Inflammatory macrophage treated with lipopolysaccharide for 1 hour (primary cell): ENCODE measurements at regions not wholly inside any gene's neighbourhood (a gene's known extent, or its start where the extent isn't known, plus 50 kb on each side); places are given as distances from the start of the nearest gene placed in this dataset.

Experiments used
- DNase-seq, 2 donors: peaks; one replicate each; pipeline ENCODE4 v3.0.0-alpha.2; 2020 to 2022

GRCh38 chr4:151831526-151831925 lies 70.7 kb upstream of the GATB start:
- DNase-seq = no peak

DNA sequence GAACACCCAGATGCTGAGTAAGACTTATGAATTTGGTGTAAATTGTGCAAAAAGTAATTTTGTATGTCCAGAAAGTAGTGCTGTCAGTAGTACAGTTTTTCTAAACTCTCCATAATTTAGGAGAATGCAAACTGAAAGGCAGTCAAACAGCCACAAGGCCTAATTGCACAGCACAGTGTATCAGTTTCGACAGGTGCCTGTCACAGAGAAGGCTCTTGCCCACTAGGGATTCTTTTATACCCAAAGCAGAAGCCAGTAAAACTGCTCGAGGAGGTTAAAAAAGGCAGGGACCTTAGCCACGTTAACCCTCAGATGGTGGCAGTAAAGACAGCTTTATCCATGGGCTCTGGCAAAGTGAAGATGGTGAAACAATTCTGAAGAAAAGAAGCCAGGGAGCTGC lies 69.4 kb upstream of the GATB start:
- DNase-seq = no peak

- no peak for DNase-seq
Observed at GRCh38 chr4:151829309-151829708, 68.5 kb upstream of the GATB start.

GRCh38 chr4:151824656-151825055 lies 63.8 kb upstream of the GATB start:
- no peak for DNase-seq

GRCh38 chr4:151822331-151822730 lies 61.5 kb upstream of the GATB start:
- DNase-seq = no peak

DNA sequence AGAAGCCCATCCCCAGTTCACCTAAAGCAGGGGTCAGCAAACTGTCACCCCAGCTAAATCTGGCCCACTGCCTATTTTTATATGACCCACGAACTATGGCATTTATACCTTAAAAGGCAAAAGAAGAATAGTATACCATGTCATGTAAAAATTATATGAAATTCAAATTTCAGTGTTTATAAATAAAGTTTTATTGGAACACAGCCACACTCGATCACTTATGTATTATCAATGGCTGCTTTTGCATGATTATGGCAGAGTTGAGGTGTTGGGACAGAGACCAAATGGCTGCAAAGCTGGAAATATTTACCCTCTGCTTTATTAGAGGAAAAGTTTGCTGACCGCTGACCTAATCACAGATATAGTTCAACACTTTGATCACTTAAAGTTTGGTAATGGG lies 59.2 kb upstream of the GATB start:
- DNase-seq = no peak

DNA sequence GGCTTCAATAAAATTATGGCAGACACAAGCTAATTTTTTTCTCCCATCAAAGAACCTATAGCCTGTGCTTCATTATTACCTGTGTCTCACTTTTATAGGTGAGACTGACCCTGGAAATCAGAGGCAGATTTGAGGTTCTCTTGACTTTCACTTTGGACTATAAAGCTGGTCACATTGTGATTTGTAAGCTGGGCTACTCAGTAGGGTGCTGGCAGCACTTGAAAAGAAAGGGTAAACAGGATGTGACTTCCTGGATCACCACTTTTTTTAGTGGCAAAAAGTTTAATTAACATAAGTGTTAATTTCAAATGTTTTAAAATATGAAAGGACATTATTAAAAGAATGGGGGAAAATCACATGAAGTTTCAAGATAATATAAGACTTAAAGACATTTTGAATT lies 50.6 kb upstream of the GATB start:
- DNase-seq = no peak
